Stromal cell of bone marrow (primary cell): ENCODE measurements at regions not wholly inside any gene's neighbourhood (a gene's known extent, or its start where the extent isn't known, plus 50 kb on each side); places are given as distances from the start of the nearest gene placed in this dataset.

Experiments used
- DNase-seq: peaks from one replicate; pipeline ENCODE4 v3.0.0-alpha.2; 2012; ENCODE audit warnings: low read depth

GRCh38 chr2:107627164-107627563, 199.5 kb upstream of the RGPD4 start:
- DNase-seq = no peak

GRCh38 chr2:107627926-107628325, 198.8 kb upstream of the RGPD4 start:
- DNase-seq = no peak

DNA sequence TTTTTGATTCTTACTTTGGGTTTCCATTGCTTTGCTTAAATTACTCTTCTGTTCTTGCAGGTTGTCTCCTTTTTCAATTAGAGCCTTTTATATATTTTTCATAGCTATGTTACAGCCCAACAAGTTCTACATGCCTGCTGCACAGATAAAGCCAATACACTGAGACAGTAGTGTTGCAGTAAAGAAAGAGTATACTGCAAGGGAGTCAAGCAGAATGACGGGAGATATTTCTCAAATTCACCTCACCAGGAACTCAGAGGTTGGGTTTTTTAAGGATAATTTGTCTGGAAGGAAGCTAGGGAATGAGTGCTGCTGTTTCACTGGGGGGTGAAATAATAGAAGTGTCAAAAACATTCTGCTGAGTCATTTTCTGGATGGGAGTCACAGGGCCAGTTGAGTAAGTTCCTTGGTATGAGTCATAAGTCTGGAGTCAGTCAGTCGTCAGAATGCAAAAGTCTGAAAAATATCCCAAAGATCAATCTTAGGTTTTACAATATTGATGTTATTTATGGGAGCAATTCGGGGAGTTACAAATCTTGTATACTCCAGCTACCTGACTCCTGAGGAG, 193.0 kb upstream of the RGPD4 start:
- peak; percentile 87 for DNase-seq

DNA sequence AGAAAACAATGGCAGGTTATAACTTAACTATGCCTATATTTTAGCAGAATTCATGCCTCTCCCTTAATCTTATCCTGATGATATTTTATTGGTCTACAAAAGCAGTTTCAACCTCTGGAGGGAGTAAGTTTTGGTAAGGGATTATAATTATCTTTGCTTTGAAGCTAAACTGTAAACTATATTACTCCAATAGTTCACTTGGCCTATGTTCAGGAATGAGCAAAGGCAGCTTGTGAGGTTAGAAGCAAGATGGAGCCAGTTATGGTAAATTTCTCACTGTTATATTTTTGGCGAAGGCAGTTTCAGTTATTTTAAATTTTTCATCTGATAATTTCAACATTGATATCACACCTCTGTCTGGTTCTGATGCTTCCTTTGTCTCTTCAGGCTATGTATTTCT, 192.5 kb upstream of the RGPD4 start:
- DNase-seq = peak; percentile 3

GRCh38 chr2:107635883-107636282, 190.8 kb upstream of the RGPD4 start:
- peak; percentile 23 for DNase-seq

GRCh38 chr2:107645586-107645985, 181.1 kb upstream of the RGPD4 start:
- DNase-seq = no peak

DNA sequence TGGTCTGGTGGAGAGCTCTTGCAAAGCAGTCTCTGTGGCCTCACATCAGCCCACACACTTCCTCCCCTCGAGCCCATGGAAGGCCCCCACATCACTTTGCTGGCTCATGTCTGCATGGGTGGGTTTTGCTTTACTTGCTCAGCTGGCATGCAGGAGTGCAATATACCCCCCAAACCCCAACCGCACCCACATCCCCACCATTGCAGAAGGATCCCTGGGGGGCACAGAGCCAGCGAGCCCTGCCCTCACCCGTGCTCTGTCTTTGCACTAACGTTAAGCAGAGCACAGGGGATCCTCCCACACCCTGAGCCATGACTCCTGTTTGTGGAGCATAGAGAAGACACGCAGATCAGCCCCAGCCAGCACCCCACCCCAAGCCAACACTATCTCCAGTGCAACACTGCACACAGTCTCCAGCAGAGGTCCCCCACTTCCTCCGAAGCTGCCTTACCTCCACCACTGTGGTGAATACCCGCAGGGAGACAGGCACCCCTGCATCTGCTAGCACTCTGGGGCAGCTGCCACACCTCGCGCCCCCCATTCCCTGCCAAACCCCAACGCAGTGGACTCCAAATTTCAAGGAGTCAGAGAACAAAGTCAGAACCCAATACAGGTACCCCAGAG, 177.8 kb upstream of the RGPD4 start:
- no peak for DNase-seq

DNA sequence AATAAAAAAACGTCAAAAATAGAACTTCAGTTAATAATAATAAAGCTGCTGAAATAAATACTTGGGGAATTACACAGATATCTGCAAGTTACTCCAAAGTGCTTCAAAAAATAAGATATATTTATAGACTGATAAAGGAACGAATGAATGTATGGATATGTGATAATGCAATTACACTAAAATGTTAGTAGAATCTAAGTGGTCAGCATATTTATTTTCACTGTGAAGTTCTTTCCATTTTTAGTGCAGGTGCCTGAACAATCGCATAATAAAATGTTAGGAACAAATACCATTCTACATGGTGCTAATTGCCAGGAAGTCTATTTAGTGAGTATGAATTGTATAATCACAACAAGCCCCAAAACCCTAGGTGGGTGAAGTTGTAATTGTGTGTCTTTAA, 169.6 kb upstream of the RGPD4 start:
- no peak for DNase-seq

GRCh38 chr2:107663632-107664031, 163.1 kb upstream of the RGPD4 start:
- no peak for DNase-seq

DNA sequence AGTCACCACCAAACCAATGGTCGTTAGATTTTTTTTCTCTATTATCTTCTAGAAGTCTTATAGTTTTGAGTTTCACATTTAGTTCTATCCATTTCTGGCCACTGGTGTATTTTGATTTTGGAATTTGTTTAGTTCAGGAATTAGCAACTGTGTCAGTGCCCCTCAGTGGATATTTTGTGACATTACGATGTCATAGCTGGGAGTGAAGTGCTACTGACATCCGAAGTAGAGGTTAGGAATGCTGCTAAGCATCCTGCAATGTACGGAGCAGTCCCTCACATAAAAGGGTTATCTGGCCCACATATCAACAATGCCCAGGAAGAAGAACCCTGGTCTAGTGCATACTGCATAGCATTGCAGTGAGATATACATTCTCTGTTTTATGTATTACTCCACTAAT, 157.4 kb upstream of the RGPD4 start:
- peak; percentile 4 for DNase-seq

GRCh38 chr2:107681936-107682335, 144.8 kb upstream of the RGPD4 start:
- DNase-seq = no peak

DNA sequence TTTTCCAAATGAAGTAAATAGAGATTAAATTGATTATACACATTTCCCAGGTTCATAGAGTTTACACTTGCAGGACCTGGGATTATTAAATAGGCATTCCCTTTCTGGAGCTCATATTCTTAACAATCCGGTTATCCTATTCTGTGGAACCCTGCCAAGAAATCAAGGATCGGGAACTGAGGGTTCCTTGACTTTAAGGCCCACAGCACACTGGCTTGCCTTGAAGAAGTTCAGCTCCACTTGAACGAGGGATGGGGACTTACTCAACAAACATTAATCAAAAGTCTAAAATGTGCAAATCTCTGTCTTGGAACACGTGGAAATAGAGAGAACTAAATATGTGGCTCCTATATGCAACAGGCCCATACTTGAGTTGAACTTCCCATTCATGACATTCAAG, 142.3 kb upstream of the RGPD4 start:
- no peak for DNase-seq

GRCh38 chr2:107685421-107685986, 141.2 kb upstream of the RGPD4 start:
- no peak for DNase-seq

DNA sequence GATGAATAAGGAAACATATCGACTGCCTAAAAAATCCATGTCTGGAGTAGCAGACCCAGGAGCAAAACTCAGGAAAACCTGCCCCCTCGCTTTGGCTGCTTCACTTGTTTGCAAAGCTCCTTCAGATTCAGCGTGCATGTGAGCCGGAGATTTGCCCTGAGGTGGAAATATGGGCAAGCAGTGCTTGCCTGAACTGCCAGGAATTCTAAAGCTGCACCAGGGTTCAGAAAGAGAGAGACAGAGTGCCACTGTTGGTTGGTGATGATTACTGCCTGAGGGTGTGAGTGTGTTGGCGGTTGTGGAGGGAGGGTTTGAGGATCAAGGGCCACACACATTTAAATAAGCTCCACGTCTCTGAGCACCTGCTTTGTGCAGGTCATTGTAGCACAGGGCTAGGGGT, 139.6 kb upstream of the RGPD4 start:
- DNase-seq = no peak

- DNase-seq = no peak
Observed at GRCh38 chr2:107688135-107688534, 138.6 kb upstream of the RGPD4 start.

DNA sequence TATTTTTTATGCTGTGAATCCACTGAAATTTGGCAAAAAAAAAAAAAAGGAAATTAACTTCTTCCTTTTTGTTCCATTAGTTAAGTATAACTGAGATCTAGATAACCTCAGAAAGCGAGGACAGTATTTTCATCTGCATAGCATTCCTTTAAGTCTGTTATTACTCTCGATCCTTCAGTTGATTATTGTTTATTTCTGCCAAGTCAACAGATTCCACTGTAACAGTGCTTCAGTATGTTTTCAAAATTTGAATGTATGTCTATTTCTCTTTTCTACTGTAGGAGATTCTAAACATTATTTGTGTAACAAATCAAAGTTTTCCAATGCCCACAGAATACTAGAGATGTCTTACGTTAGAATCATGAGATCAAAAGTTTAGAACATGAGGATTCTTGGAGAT, 133.1 kb upstream of the RGPD4 start:
- DNase-seq = no peak

- no peak for DNase-seq
Observed at GRCh38 chr2:107694667-107695066, 132.0 kb upstream of the RGPD4 start.

DNA sequence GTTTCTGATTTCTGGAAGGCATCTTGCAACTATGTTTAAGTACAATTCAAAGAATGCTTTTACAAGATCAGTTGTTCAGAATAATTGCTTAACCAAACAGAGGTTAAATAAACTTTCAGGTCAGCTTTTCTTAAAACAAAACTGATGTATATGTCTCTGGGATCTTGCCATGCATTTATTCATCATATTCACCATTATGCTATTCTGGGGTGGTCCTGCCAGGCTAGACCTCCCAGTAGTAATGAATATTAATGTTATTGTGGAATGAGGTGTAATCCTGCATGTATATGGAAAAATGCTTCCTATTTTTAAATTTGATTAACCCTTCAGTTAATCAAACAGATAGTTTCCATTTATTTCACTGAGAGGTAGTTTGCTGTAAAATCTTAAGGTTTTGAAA, 129.3 kb upstream of the RGPD4 start:
- DNase-seq = no peak

- no peak for DNase-seq
Observed at GRCh38 chr2:107698861-107699260, 127.8 kb upstream of the RGPD4 start.

- DNase-seq = no peak
Observed at GRCh38 chr2:107700073-107700472, 126.6 kb upstream of the RGPD4 start.

DNA sequence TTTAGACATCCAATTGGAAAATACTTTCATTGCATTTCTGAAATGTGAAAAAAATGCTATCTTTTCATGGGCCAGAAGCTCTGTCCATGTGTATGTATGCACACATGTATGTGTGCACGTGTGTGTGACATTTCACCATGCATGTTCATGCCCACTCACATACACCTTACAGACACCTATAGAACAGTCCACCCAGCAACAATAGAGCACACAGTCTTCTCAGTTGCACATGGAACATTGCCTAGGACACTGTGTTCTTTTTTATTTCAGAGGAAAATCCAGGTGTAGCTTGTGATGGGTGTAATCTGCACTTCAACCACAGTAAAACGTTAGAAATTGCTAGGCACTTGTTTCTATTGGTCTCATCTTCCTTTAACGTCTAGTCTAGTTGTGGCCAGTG, 114.8 kb upstream of the RGPD4 start:
- no peak for DNase-seq

DNA sequence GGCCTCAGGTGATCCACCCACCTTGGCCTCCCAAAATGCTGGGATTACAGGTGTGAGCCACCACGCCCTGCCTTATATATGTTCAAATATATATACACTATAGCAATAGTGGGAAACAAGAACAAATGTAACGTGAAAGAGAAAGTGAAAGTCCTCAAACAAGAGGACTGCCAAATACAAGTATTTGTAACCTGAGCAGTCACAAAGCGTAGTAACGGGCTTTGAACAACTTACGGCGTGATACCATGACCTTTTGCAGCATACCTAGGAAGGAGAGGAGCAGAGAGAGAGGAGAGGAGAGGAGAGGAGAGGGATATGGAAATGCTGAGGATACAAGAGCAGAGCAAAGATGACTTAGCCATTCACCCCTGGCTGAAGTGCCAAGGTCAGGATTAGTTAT, 113.8 kb upstream of the RGPD4 start:
- DNase-seq = no peak

DNA sequence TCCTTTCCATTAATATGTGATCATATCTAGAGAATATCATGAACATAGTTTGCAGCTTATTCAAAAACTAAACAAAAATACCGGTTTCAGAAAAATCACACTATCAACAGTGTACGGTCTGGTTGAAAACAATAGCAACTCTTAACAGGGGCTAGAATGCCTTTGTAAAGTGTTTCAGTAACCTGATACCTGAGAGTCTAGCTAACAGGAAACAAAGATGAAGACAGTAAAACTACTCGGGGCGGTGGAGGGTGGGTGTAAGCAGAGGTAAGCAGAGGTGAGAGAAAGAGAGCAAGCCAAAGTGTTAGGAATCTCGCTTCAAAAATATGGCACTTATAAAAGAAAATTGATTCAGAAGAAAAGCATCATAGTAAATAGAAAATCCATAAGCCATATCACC, 109.0 kb upstream of the RGPD4 start:
- DNase-seq = no peak

DNA sequence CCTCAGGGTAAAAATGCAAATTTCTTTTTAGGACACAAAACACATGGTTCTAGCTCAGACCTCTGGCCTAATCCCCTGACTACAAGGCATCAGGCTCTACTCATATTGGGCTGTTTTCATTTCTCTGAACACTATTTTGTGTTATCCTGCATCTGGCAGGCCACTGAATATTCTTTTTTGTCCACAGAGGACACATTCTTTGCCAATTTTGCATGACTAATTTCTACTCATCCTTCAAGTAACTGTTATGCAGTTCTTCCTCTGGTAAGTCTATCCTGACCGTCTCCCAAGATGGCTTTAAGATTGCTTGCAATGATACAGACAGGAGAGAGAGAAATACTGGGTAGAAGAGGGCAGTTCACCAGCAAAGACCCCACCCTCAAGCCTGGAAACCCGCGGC, 107.6 kb upstream of the RGPD4 start:
- no peak for DNase-seq
